Stomach (tissue), 8 donors: ENCODE measurements at regions not wholly inside any gene's neighbourhood (a gene's known extent, or its start where the extent isn't known, plus 50 kb on each side); places are given as distances from the start of the nearest gene placed in this dataset.

Source experiments
- DNase-seq, 2 donors: peaks; one replicate each; pipeline versions ENCODE4 v3.0.0 to v3.0.0-alpha.2; 2013 to 2019
- H3K27ac ChIP-seq, 5 donors: fragments of 200-600 bp in 4 of 5; sonication (generic) in 4 of 5; one replicate each; pipeline ENCODE4 v1.5.1; 2013 to 2019; ENCODE audit warnings: mild to moderate bottlenecking in 1 of 5, moderate library complexity in 1 of 5
- H3K27me3 ChIP-seq, 3 donors: fragments of 200-600 bp; sonication (generic); one replicate each; pipeline ENCODE4 v1.5.1; 2017 to 2019; ENCODE audit warnings: mixed run types in 1 of 3
- H3K36me3 ChIP-seq, 4 donors: fragments of 200-600 bp; sonication (generic); 1 replicate in 3 of 4; 2 replicates in 1 of 4; pipeline ENCODE4 v1.5.1; 2016 to 2019
- H3K4me1 ChIP-seq, 4 donors: fragments of 200-600 bp; sonication (generic); one replicate each; pipeline ENCODE4 v1.5.1; 2016 to 2019
- H3K4me3 ChIP-seq, 4 donors: fragments of 200-600 bp; sonication (generic) in 3 of 4; one replicate each; pipeline ENCODE4 v1.5.1; 2016 to 2019; ENCODE audit warnings: mild to moderate bottlenecking in 1 of 4
- H3K9me3 ChIP-seq, 4 donors: fragments of 200-600 bp; sonication (generic); one replicate each; pipeline ENCODE4 v1.5.1; 2016 to 2019
- CTCF ChIP-seq, 7 experiments: fragments of 450-650 bp in 4 of 7; fragments of 200-600 bp in 3 of 7; sonication (generic) in 3 of 7; IDR thresholded peaks; one replicate each; pipeline ENCODE4 v1.5.1; 2016 to 2019; ENCODE audit warnings: antibody characterized with exemption in 7 of 7, control low read depth in 2 of 7, mild to moderate bottlenecking in 1 of 7
- EP300 ChIP-seq: sonication (generic); formaldehyde crosslinking; IDR thresholded peaks from one replicate; pipeline ENCODE4 v1.6.1; 2017; ENCODE audit warnings: antibody characterized with exemption
- POLR2A ChIP-seq, 4 donors: fragments of 450-650 bp; IDR thresholded peaks; one replicate each; pipeline ENCODE4 v1.6.1; 2016; ENCODE audit warnings: antibody characterized with exemption in 4 of 4, control low read depth in 2 of 4, mild to moderate bottlenecking in 1 of 4, moderate library complexity in 1 of 4
- POLR2AphosphoS5 ChIP-seq, 3 donors: sonication (generic); formaldehyde crosslinking; IDR thresholded peaks; one replicate each; pipeline ENCODE4 v1.6.1; 2016; ENCODE audit warnings: antibody characterized with exemption in 3 of 3
- WGBS, 5 donors: extraction: QIAGEN DNeasy Blood & Tissue Kit in 3 of 5; methylation state at CpG; one replicate each; pipeline versions ENCODE4 v1.1.5 to v1.1.7; 2013 to 2018; 5-methylcytosine and 5-hydroxymethylcytosine counted together
- intact Hi-C: fragments of 100-400 bp; cut with DNase I; formaldehyde crosslinking; loops from one replicate; pipeline ENCODE4 v1.15.1; 2023; ENCODE audit warnings: low total_unique reads
- donor health status: healthy with polysubstance abuse.
- donor health status: Bipolar disorder and iron deficiency.
- donor health status: healthy.

DNA sequence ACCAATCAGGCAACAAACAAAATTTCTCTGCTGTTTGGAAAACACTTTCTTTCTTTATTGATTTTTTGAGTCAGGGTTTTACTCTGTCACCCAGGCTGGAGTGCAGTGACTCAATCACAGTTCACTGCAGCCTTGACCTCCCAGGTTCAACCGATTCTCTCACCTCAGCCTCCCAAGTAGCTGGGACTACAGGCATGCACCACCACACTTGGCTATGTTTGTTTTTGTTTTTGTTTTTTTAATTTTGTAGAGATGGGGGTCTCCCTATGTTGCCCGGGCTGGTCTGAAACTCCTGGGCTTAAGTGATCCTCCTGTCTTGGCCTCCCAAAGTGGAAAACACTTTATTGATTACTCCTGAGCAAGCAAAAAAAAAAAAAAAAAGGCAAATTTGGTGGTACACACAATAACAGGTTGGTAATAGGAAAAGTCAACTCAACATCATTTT lies 276.4 kb downstream of the SOX9 start:
- DNase-seq = no peak
- WGBS, 5 donors = 71 to 92% (median 88%) methylated on average over 2 of the region's 2 CpGs

DNA sequence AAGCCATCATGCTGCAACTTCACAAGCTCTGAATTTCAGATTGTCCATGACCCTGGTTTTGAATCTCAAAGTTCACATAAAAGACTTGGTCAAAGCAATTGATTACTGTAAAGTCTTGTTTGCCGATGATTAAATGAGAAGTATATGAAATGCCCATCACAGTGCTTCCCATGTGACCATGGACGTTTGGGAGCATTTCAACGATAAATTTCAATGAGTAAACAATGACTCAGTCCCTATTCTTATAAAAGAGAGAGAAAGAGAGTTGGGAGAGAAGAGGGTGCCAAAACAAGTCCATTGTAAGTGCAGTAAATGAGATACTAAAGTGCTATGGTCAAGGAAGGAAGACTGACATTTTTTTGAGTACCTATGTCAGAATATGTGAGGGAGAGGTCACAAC lies 276.9 kb downstream of the SOX9 start:
- TF ChIP-seq EP300 (no peak), CTCF (IDR thresholded peaks at IDR 0.05) (no peak), POLR2A (IDR thresholded peaks at IDR 0.05) (no peak), POLR2AphosphoS5 (IDR thresholded peaks at IDR 0.05) (no peak)

More for the DNA sequence above, 276.4 kb downstream of the SOX9 start:
- intact Hi-C loops = no loop called here
- no peak for TF ChIP-seq EP300
- TF ChIP-seq POLR2A (IDR thresholded peaks at IDR 0.05) = no peak
- TF ChIP-seq CTCF (IDR thresholded peaks at IDR 0.05) = no peak
- no peak for TF ChIP-seq POLR2AphosphoS5 (IDR thresholded peaks at IDR 0.05)
- no peaks in the 10 kb centered on the region for H3K27me3 ChIP-seq
- H3K36me3 ChIP-seq = no peaks in the 10 kb centered on the region
- no peak overlapping the region for H3K4me3 ChIP-seq
- H3K27ac ChIP-seq = no peak overlapping the region
- H3K9me3 ChIP-seq = no peaks in the 10 kb centered on the region
- H3K4me1 ChIP-seq = peaks cover 15 to 41% (median 35%) of the 10 kb centered on the region in 4 donors

GRCh38 chr17:72399023-72399607 lies 278.3 kb downstream of the SOX9 start:
- TF ChIP-seq POLR2AphosphoS5 (IDR thresholded peaks at IDR 0.05) (no peak), POLR2A (IDR thresholded peaks at IDR 0.05) (no peak), EP300 (no peak), CTCF (IDR thresholded peaks at IDR 0.05) (no peak)
- Histone ChIP-seq H3K4me1 (peaks cover 13 to 46% (median 31%) of the 10 kb centered on the region in 4 donors), H3K27me3 (no peaks in the 10 kb centered on the region), H3K4me3 (no peak overlapping the region), H3K27ac (peak overlapping the region; percentile 74 to 86 (median 80)), H3K9me3 (no peaks in the 10 kb centered on the region), H3K36me3 (peaks cover 0 to 4% (median 0%) of the 10 kb centered on the region in 4 donors)
- no peak for DNase-seq
- WGBS, 5 donors = 34 to 64% (median 45%) methylated on average over 9 of the region's 9 CpGs
- intact Hi-C loops = no loop called here

More for the DNA sequence above, 276.9 kb downstream of the SOX9 start:
- H3K27ac ChIP-seq = peak overlapping the region in 1 of 5 donors; percentile 35
- DNase-seq = no peak
- no peak overlapping the region for H3K4me3 ChIP-seq
- H3K36me3 ChIP-seq = peaks cover 0 to under 1% (median 0%) of the 10 kb centered on the region in 4 donors
- H3K27me3 ChIP-seq = no peaks in the 10 kb centered on the region
- no peaks in the 10 kb centered on the region for H3K9me3 ChIP-seq
- peaks cover 15 to 41% (median 35%) of the 10 kb centered on the region in 4 donors for H3K4me1 ChIP-seq
- WGBS, 5 donors = 20 to 44% (median 36%) methylated on average over 3 of the region's 3 CpGs
- intact Hi-C loops = no loop called here

DNA sequence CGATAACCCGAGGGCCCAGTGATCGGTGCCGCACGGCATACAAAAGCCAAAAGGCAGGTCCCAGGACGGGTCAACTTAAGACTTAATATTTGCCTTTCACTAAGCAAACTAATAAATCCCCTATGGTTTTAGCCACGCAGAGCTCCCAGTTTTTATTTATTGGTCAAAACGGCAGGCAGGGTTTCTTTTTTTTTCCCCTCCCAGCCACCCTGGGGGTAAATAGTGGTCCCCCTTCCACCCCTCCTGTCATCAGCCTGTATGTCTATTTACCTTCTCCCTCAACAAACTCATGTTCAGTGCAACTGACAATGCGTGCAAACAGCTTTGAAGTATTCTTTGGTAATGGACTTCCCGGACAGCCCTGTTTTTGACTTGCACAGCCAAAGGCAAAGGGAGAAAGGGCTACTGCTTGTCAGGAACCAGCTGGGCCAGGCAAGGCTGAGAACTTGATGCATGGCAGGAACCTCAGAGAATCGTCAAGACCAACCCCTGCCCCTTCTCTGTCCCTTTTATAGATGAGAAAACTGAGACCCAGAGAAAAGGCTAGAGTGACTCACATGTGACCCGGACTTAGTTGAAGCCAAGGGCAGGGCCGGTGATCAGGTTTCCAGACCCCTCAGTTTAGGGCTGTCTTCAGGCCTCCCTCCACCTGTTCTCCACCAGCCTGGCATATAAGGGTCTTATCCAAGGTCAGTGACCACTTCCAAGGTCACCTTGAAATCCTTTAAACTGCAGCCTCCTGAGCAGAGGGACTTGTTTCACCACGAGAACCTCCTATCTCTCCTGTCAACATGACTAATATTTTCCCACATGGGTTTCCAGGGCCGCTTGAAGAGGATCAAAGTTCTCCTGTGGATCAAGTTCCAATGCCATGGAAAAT lies 279.0 kb downstream of the SOX9 start:
- no peaks in the 10 kb centered on the region for H3K27me3 ChIP-seq
- intact Hi-C loops = no loop called here
- H3K9me3 ChIP-seq = no peaks in the 10 kb centered on the region
- DNase-seq = peak; percentile 68 to 72
- H3K27ac ChIP-seq = peak overlapping the region; percentile 74 to 86 (median 80)
- WGBS, 5 donors = 26 to 57% (median 44%) methylated on average over 14 to 15 of the region's 15 CpGs
- peaks cover 0 to 4% (median 0%) of the 10 kb centered on the region in 4 donors for H3K36me3 ChIP-seq
- peak in 1 of 3 donors; percentile 56 for TF ChIP-seq POLR2AphosphoS5 (IDR thresholded peaks at IDR 0.05)
- no peak for TF ChIP-seq POLR2A (IDR thresholded peaks at IDR 0.05)
- no peak for TF ChIP-seq CTCF (IDR thresholded peaks at IDR 0.05)
- TF ChIP-seq EP300 = no peak
- H3K4me3 ChIP-seq = no peak overlapping the region
- peaks cover 6 to 41% (median 24%) of the 10 kb centered on the region in 4 donors for H3K4me1 ChIP-seq
